ENCODE measurements at regions not wholly inside any gene's neighbourhood (a gene's known extent, or its start where the extent isn't known, plus 50 kb on each side); places are given as distances from the start of the nearest gene placed in this dataset.

DNA sequence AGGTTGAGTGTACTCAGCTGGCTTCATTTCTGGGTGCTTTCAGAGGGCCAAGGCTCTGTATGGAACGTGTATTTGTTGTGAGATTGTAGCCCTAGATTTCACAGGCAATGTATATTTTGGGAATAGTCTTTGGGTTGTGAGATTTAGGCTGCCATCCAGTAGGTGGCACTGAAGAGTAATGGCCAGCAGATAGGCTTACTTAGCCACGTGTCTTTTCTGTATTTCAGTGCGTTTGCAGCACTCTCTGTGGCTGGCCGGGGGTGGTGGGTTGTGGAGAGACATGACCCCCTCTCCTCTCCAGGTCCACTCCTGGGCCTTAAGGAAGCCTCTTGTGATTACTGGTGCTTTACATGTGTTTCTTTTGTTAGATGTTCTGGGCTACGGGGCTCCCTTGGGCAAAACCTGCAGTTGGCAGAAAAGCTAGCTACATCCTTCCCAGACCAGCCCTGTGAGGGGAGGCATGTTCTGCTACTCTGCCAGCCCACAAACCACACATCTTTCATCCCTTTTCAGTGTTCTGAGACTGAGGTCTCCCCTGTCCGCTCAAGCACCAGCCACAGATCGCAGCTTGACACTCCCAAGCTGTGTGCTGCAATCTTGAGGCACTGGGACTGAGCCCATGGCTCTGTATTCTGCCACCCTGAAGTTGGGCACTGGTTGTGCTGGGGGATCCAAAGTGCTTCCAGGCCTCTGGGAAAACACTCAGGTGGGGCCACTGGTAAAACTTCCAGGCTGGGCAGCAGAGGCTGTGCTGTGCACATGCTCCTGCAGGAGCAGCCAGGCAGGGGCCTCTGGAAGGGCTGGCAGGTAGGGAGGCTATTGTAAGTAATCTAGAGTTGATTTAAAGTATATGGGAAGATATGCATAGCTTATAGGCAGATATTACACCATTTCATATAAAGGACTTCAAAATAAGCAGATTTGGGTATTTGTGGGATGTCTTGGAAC is 1096.8 kb upstream of the PCDH20 start (continued):
- TF ChIP-seq ZNF317 (CRISPR knock-in tag; IDR thresholded peaks at IDR 0.05; ENCODE audit: borderline replicate concordance, low read depth) (no peak), NR3C1 (CRISPR knock-in tag; conservative IDR thresholded peaks at IDR 0.05; ENCODE audit: low read depth) (no peak), ZNF396 (CRISPR knock-in tag; IDR thresholded peaks at IDR 0.05; ENCODE audit: borderline replicate concordance) (no peak), ETV6 (CRISPR knock-in tag; IDR thresholded peaks at IDR 0.05) (0 out of 2 replicates have a peak, but pooled peaks have one; percentile 60), RORB (CRISPR knock-in tag; IDR thresholded peaks at IDR 0.05) (no peak), NR1H2 (CRISPR knock-in tag; IDR thresholded peaks at IDR 0.05) (no peak)
- TF ChIP-seq, protein P1, sequence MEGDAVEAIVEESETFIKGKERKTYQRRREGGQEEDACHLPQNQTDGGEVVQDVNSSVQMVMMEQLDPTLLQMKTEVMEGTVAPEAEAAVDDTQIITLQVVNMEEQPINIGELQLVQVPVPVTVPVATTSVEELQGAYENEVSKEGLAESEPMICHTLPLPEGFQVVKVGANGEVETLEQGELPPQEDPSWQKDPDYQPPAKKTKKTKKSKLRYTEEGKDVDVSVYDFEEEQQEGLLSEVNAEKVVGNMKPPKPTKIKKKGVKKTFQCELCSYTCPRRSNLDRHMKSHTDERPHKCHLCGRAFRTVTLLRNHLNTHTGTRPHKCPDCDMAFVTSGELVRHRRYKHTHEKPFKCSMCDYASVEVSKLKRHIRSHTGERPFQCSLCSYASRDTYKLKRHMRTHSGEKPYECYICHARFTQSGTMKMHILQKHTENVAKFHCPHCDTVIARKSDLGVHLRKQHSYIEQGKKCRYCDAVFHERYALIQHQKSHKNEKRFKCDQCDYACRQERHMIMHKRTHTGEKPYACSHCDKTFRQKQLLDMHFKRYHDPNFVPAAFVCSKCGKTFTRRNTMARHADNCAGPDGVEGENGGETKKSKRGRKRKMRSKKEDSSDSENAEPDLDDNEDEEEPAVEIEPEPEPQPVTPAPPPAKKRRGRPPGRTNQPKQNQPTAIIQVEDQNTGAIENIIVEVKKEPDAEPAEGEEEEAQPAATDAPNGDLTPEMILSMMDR (IDR thresholded peaks at IDR 0.05), result 0 out of 2 replicates have a peak, but pooled peaks have one; percentile 33
- TF ChIP-seq, protein P2, sequence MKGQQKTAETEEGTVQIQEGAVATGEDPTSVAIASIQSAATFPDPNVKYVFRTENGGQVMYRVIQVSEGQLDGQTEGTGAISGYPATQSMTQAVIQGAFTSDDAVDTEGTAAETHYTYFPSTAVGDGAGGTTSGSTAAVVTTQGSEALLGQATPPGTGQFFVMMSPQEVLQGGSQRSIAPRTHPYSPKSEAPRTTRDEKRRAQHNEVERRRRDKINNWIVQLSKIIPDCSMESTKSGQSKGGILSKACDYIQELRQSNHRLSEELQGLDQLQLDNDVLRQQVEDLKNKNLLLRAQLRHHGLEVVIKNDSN (CRISPR knock-in tag; IDR thresholded peaks at IDR 0.05), result peak; percentile 74
- TF ChIP-seq, protein P3, sequence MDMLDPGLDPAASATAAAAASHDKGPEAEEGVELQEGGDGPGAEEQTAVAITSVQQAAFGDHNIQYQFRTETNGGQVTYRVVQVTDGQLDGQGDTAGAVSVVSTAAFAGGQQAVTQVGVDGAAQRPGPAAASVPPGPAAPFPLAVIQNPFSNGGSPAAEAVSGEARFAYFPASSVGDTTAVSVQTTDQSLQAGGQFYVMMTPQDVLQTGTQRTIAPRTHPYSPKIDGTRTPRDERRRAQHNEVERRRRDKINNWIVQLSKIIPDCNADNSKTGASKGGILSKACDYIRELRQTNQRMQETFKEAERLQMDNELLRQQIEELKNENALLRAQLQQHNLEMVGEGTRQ (CRISPR knock-in tag; IDR thresholded peaks at IDR 0.05), result peak; percentile 78

DNA sequence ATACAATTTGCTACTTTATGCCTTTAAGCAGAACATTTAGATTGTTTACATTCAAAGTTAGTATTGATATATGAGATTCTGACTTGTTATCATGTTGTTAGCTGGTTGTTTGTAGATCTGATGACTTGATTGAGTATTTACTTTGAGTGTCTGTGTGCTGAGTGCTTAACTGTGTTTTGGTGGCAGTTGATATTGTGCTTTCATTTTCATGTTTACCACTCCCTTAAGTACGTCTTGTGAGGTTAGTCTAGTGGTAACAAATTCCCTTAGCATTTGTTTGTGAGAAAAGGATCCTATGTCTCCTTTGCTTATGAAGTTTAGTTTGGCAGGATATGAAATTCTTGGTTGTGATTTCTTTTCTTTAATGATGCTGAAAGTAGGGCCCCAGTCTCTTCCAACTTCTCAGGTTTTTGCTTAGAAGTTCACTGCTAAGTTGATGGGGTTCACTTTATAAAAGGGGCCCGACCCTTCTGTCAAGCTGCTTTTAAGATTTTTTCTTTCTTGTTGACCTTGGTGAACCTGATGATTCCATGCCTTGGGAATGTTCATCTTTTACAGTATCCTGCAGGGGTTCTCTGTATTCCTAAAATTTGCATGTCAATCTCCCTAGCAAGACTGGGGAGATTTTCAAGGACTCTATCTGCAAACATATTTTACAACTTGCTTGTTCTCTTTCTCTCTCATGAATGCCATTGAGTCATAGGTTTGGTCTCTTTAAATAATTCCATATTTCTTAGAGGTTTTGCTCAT is 1095.4 kb upstream of the PCDH20 start:
- no peak overlapping the region for H3K27ac Mint-ChIP-seq

More for the DNA sequence above, 1095.4 kb upstream of the PCDH20 start:
- H3K4me1 Mint-ChIP-seq, result peaks cover 60% of the 10 kb centered on the region
- ChIA-PET CTCF (interaction anchor here (0.6 to 1.7 kb wide), 5 partner anchors 9 to 389 kb away, joined by 3 to 6 read pairs (median 3); no protein-coding TSS in a partner anchor), POLR2A (no interaction called here)
- TF ChIP-seq NR2C2 (CRISPR knock-in tag; IDR thresholded peaks at IDR 0.05), result no peak
- no peak for TF ChIP-seq OVOL2 (CRISPR knock-in tag; IDR thresholded peaks at IDR 0.05; ENCODE audit: borderline replicate concordance)
- TF ChIP-seq, protein P4, sequence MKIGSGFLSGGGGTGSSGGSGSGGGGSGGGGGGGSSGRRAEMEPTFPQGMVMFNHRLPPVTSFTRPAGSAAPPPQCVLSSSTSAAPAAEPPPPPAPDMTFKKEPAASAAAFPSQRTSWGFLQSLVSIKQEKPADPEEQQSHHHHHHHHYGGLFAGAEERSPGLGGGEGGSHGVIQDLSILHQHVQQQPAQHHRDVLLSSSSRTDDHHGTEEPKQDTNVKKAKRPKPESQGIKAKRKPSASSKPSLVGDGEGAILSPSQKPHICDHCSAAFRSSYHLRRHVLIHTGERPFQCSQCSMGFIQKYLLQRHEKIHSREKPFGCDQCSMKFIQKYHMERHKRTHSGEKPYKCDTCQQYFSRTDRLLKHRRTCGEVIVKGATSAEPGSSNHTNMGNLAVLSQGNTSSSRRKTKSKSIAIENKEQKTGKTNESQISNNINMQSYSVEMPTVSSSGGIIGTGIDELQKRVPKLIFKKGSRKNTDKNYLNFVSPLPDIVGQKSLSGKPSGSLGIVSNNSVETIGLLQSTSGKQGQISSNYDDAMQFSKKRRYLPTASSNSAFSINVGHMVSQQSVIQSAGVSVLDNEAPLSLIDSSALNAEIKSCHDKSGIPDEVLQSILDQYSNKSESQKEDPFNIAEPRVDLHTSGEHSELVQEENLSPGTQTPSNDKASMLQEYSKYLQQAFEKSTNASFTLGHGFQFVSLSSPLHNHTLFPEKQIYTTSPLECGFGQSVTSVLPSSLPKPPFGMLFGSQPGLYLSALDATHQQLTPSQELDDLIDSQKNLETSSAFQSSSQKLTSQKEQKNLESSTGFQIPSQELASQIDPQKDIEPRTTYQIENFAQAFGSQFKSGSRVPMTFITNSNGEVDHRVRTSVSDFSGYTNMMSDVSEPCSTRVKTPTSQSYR (CRISPR knock-in tag; IDR thresholded peaks at IDR 0.05), result no peak
- no peak for TF ChIP-seq ZNF671 (CRISPR knock-in tag; IDR thresholded peaks at IDR 0.05)
- no peak for TF ChIP-seq EMX1 (CRISPR knock-in tag; IDR thresholded peaks at IDR 0.05)
- no peak for TF ChIP-seq NFATC4 (CRISPR knock-in tag; IDR thresholded peaks at IDR 0.05)
- TF ChIP-seq, protein P5, sequence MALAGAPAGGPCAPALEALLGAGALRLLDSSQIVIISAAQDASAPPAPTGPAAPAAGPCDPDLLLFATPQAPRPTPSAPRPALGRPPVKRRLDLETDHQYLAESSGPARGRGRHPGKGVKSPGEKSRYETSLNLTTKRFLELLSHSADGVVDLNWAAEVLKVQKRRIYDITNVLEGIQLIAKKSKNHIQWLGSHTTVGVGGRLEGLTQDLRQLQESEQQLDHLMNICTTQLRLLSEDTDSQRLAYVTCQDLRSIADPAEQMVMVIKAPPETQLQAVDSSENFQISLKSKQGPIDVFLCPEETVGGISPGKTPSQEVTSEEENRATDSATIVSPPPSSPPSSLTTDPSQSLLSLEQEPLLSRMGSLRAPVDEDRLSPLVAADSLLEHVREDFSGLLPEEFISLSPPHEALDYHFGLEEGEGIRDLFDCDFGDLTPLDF (CRISPR knock-in tag; IDR thresholded peaks at IDR 0.05), result no peak
- TF ChIP-seq GABPB1 (CRISPR knock-in tag; IDR thresholded peaks at IDR 0.05), result no peak
- peak; percentile 61 for ATAC-seq
- H3K9me3 Mint-ChIP-seq, result no peaks in the 10 kb centered on the region
- H3K27me3 Mint-ChIP-seq (ENCODE audit: low read depth), result peaks cover 6% of the 10 kb centered on the region
- no peak overlapping the region for H3K4me3 Mint-ChIP-seq
- DNase-seq (ENCODE audit: low spot score), result no peak
- no peaks in the 10 kb centered on the region for H3K36me3 Mint-ChIP-seq
